AG09309 (cell line): ENCODE measurements at regions not wholly inside any gene's neighbourhood (a gene's known extent, or its start where the extent isn't known, plus 50 kb on each side); places are given as distances from the start of the nearest gene placed in this dataset.

Experiments used
- DNase-seq: peaks from one replicate; pipeline ENCODE4 v3.0.0-alpha.2; 2010; ENCODE audit warnings: low read depth
- H3K4me3 ChIP-seq: 2 replicates; pipeline ENCODE4 v1.5.1; 2011; ENCODE audit warnings: mild to moderate bottlenecking, low read depth, low read length, moderate library complexity; ENCODE audit not compliant: control insufficient read depth
- CTCF ChIP-seq: IDR thresholded peaks from 2 replicates; pipeline ENCODE4 v1.5.1; 2011; ENCODE audit warnings: mild to moderate bottlenecking, low read depth, low read length, inconsistent platforms; ENCODE audit not compliant: insufficient read depth, control insufficient read depth; ENCODE audit errors: missing control alignments

GRCh38 chr15:25965326-25965725 lies 102.2 kb upstream of the ATP10A start:
- TF ChIP-seq CTCF = no peak
- no peak overlapping the region for H3K4me3 ChIP-seq
- no peak for DNase-seq

GRCh38 chr15:25960273-25960672 lies 97.1 kb upstream of the ATP10A start:
- TF ChIP-seq CTCF = no peak
- no peak overlapping the region for H3K4me3 ChIP-seq
- no peak for DNase-seq

GRCh38 chr15:25959100-25959499 lies 96.0 kb upstream of the ATP10A start:
- DNase-seq = no peak
- TF ChIP-seq CTCF = no peak
- no peak overlapping the region for H3K4me3 ChIP-seq

- DNase-seq = no peak
- no peak overlapping the region for H3K4me3 ChIP-seq
- no peak for TF ChIP-seq CTCF
Observed at GRCh38 chr15:25955628-25956027, 92.5 kb upstream of the ATP10A start.

GRCh38 chr15:25954398-25954797 lies 91.3 kb upstream of the ATP10A start:
- no peak for TF ChIP-seq CTCF
- H3K4me3 ChIP-seq = no peak overlapping the region
- no peak for DNase-seq

GRCh38 chr15:25950014-25950413 lies 86.9 kb upstream of the ATP10A start:
- no peak for TF ChIP-seq CTCF
- H3K4me3 ChIP-seq = no peak overlapping the region

More at GRCh38 chr15:25950014-25950413, 86.9 kb upstream of the ATP10A start:
- no peak for DNase-seq
